HUES6 (cell line): ENCODE measurements at regions not wholly inside any gene's neighbourhood (a gene's known extent, or its start where the extent isn't known, plus 50 kb on each side); places are given as distances from the start of the nearest gene placed in this dataset.

Source experiments
- H3K27ac ChIP-seq: 2 replicates; pipeline ENCODE4 v1.7.0; 2013; ENCODE audit warnings: low read depth, mild to moderate bottlenecking, low read length, inconsistent platforms
- H3K27me3 ChIP-seq: 2 replicates; pipeline ENCODE4 v1.6.1; 2013; ENCODE audit warnings: low read length; ENCODE audit not compliant: control insufficient read depth, insufficient read depth
- H3K36me3 ChIP-seq: 2 replicates; pipeline ENCODE4 v1.6.1; 2013; ENCODE audit warnings: low read length; ENCODE audit not compliant: control insufficient read depth, insufficient read depth
- H3K4me1 ChIP-seq: 2 replicates; pipeline ENCODE4 v1.6.1; 2013; ENCODE audit warnings: low read length; ENCODE audit not compliant: control insufficient read depth, insufficient read depth
- H3K4me3 ChIP-seq: 2 replicates; pipeline ENCODE4 v1.5.1; 2013; ENCODE audit warnings: low read depth, low read length
- H3K9ac ChIP-seq: one replicate; pipeline ENCODE4 v1.6.1; 2013; ENCODE audit warnings: mild to moderate bottlenecking, low read length
- H3K9me3 ChIP-seq: 2 replicates; pipeline ENCODE4 v1.6.1; 2013; ENCODE audit warnings: low read depth, low read length; ENCODE audit not compliant: control insufficient read depth, insufficient read depth

- no peaks in the 10 kb centered on the region for H3K27me3 ChIP-seq
- H3K27ac ChIP-seq = no peak overlapping the region
- H3K9ac ChIP-seq = no peak overlapping the region
- H3K9me3 ChIP-seq = no peaks in the 10 kb centered on the region
- H3K4me3 ChIP-seq = no peak overlapping the region
- no peaks in the 10 kb centered on the region for H3K36me3 ChIP-seq
- H3K4me1 ChIP-seq = peaks cover 19% of the 10 kb centered on the region; the same call in 1 of the 2 replicates
Measured at GRCh38 chr9:118991366-118992285, 377.6 kb downstream of the BRINP1 start.

DNA sequence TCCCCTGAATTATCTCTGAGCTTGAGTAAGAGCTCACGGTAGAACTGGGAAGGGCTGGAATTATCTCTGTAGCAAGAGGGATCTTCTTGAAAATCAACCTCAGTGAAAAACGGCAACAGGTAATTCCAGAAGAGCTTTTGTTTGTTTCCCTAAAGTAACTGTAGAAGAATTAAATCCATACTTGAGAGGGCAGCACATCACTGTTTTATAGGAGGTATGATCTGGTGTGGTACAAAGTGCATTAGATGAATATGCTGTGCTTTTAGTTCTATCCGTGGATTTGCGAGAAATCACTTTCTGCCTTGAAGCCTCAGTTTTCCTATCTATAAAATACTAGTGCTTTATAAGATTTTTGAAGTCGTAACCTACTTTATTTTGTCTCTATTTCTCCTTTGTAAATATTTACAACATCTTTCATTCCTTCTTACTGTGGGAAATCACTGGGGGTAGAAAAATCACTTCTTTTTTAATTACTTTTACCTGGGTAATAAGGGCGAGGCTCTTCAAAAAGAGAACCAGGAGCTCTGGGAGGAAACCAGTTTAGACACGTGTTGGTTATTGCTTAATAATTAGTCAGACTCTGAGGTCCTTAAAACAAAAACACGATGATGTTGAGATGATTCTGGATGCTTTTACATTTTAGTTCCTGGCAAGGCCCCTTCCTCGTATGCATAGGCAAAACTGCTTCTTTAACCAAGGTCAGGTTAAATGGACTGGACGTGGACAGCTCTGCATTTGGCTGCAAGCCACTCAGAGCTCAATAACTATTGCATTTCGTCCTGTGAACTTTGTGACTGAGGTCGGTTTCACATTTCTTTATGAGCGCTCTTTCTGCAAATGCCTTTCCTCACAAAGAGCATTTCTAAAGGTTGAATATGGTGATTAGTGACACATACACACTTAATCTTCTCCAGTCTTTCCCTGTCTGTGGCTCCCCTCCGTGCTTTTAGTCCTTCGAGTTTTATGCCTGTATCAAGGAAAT, 376.1 kb downstream of the BRINP1 start:
- H3K36me3 ChIP-seq = no peaks in the 10 kb centered on the region
- H3K9me3 ChIP-seq = no peaks in the 10 kb centered on the region
- H3K4me3 ChIP-seq = no peak overlapping the region
- H3K27ac ChIP-seq = no peak overlapping the region
- peaks cover 19% of the 10 kb centered on the region; the same call in 1 of the 2 replicates for H3K4me1 ChIP-seq
- H3K27me3 ChIP-seq = no peaks in the 10 kb centered on the region
- no peak overlapping the region for H3K9ac ChIP-seq

GRCh38 chr9:118993965-118994364, 375.3 kb downstream of the BRINP1 start:
- Histone ChIP-seq H3K27ac (no peak overlapping the region), H3K4me3 (no peak overlapping the region), H3K4me1 (peaks cover 19% of the 10 kb centered on the region; the same call in 1 of the 2 replicates), H3K36me3 (no peaks in the 10 kb centered on the region), H3K9me3 (no peaks in the 10 kb centered on the region), H3K27me3 (no peaks in the 10 kb centered on the region), H3K9ac (no peak overlapping the region)

DNA sequence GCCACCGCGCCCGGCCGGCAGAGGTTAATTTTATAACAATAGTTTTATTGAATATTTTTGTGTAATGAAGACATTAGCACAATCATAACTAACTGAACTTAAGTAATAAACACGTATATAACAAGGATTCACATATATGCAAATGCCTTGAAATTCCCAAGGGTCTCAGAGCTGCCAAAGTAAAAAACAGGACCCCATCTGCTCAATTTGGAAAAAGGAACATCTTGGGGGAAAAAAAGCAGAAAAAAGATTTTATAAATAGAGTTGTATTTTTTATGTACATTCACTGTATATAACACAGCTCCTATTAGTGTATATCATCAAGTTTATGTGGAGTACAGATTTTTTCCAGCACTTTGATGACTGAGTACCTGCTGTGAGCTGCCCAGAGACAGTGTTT, 366.7 kb downstream of the BRINP1 start:
- Histone ChIP-seq H3K36me3 (no peaks in the 10 kb centered on the region), H3K4me1 (no peaks in the 10 kb centered on the region), H3K27me3 (no peaks in the 10 kb centered on the region), H3K9me3 (no peaks in the 10 kb centered on the region), H3K4me3 (no peak overlapping the region), H3K27ac (no peak overlapping the region), H3K9ac (no peak overlapping the region)

GRCh38 chr9:119003201-119003611, 366.0 kb downstream of the BRINP1 start:
- Histone ChIP-seq H3K4me1 (no peaks in the 10 kb centered on the region), H3K9ac (no peak overlapping the region), H3K36me3 (no peaks in the 10 kb centered on the region), H3K4me3 (no peak overlapping the region), H3K27me3 (no peaks in the 10 kb centered on the region), H3K9me3 (no peaks in the 10 kb centered on the region), H3K27ac (no peak overlapping the region)

DNA sequence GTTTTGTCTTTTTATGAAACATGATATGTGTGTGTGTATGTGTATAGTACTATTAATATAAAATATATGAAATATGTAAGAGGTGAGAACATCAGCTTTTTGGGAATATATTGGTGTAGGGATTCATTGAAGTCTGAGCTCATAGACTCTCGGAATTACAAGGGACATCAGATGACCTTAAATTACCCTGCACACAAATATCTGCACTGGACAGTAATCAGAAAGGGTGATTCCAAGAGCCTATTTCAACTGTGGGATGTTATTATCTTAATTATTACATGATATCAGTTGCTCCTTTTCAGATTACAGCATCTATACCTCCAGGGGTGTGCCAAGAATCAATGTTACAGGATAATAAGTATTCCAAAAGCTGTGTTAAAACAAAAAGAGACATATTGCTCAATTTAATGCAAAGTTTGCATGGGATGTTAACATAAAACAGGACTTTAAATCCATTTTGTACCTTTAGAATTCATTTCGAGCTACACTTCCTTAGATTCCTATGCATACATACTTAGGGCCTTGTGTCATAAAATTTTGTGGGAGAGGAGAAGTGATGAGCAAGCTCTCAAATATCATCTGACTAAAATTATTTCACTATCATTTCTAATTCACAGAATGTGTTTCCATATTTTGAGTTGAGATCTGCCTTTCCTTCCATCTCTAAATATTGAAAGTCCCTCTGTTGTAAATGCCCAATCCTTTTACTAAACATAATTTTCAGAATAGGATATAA, 365.2 kb downstream of the BRINP1 start:
- H3K27ac ChIP-seq = no peak overlapping the region

GRCh38 chr9:119004618-119004990, 364.6 kb downstream of the BRINP1 start:
- no peaks in the 10 kb centered on the region for H3K27me3 ChIP-seq

More for the DNA sequence above, 365.2 kb downstream of the BRINP1 start:
- H3K27me3 ChIP-seq = no peaks in the 10 kb centered on the region
- no peaks in the 10 kb centered on the region for H3K4me1 ChIP-seq
- H3K9ac ChIP-seq = no peak overlapping the region
- H3K9me3 ChIP-seq = no peaks in the 10 kb centered on the region
- no peak overlapping the region for H3K4me3 ChIP-seq
- H3K36me3 ChIP-seq = no peaks in the 10 kb centered on the region

GRCh38 chr9:119005162-119005561, 364.1 kb downstream of the BRINP1 start:
- H3K27me3 ChIP-seq = no peaks in the 10 kb centered on the region
- no peak overlapping the region for H3K27ac ChIP-seq
- H3K4me1 ChIP-seq = no peaks in the 10 kb centered on the region
- H3K9me3 ChIP-seq = no peaks in the 10 kb centered on the region
- no peak overlapping the region for H3K4me3 ChIP-seq
- no peaks in the 10 kb centered on the region for H3K36me3 ChIP-seq
- H3K9ac ChIP-seq = no peak overlapping the region

More at GRCh38 chr9:119004618-119004990, 364.6 kb downstream of the BRINP1 start:
- H3K4me3 ChIP-seq = no peak overlapping the region
- H3K9ac ChIP-seq = no peak overlapping the region
- H3K4me1 ChIP-seq = no peaks in the 10 kb centered on the region
- no peaks in the 10 kb centered on the region for H3K36me3 ChIP-seq
- no peak overlapping the region for H3K27ac ChIP-seq
- H3K9me3 ChIP-seq = no peaks in the 10 kb centered on the region

- no peaks in the 10 kb centered on the region for H3K27me3 ChIP-seq
- no peaks in the 10 kb centered on the region for H3K36me3 ChIP-seq
- H3K4me3 ChIP-seq = no peak overlapping the region
- H3K9me3 ChIP-seq = no peaks in the 10 kb centered on the region
- no peaks in the 10 kb centered on the region for H3K4me1 ChIP-seq
- no peak overlapping the region for H3K27ac ChIP-seq
- no peak overlapping the region for H3K9ac ChIP-seq
Measured at GRCh38 chr9:119009249-119009648, 360.0 kb downstream of the BRINP1 start.

DNA sequence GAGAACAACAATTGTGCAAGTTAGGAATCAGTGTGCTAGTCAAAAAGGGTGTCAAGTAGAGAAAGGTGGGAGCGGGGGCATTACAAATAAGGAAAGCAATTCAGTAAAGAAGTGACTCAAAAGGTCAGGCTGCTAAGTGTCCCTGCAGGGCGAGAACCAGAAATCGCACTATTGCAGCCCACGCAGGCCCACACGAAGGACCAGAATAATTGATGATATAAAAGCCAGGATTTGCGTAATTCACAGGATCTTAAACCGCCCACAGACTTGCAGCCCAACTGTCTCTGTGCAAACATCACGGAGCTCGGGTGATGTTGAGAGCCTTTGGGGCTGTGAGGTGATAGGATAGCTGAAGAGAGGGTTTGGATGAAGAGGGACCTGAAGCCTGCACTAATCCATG, 349.0 kb downstream of the BRINP1 start:
- H3K27me3 ChIP-seq = no peaks in the 10 kb centered on the region

More for the DNA sequence above, 349.0 kb downstream of the BRINP1 start:
- H3K36me3 ChIP-seq = no peaks in the 10 kb centered on the region
- H3K4me1 ChIP-seq = no peaks in the 10 kb centered on the region
- H3K27ac ChIP-seq = no peak overlapping the region
- H3K4me3 ChIP-seq = no peak overlapping the region
- H3K9ac ChIP-seq = no peak overlapping the region
- no peaks in the 10 kb centered on the region for H3K9me3 ChIP-seq
